ENCODE measurements at regions not wholly inside any gene's neighbourhood (a gene's known extent, or its start where the extent isn't known, plus 50 kb on each side); places are given as distances from the start of the nearest gene placed in this dataset.

DNA sequence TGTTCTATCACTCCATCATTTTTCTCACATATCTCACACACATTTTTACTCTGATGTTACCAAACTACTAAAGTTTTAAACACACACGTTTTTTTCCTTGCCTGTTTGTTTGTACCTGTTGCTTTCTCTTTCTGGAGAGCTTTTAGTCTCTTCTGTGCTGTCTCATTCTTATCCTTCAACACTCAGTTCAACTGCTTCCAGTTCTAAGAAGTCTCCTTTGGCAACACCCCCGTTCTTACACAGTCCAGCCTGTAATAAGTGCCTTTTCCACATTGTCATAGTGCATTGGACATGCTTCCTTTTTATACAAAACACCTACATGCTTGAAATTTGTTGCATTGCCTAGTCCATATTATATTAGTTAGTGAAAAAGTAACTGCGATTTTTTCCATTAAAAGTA lies 360.2 kb upstream of the BRINP3 start:
- ATAC-seq (no peak), DNase-seq (ENCODE audit: low spot score) (no peak), FAIRE-seq (no peak)
- no peaks in the 10 kb centered on the region for H3K9me3 ChIP-seq (ENCODE audit: low read length)
- H3K4me2 ChIP-seq (ENCODE audit: low read depth, low read length), result no peak overlapping the region
- H3K4me1 ChIP-seq (ENCODE audit: insufficient read depth, low read length), result peaks cover 3% of the 10 kb centered on the region; the same call in 1 of the 2 replicates
- H3K9ac ChIP-seq (ENCODE audit: insufficient read depth, low read depth, low read length), result no peak overlapping the region
- no peaks in the 10 kb centered on the region for H3K79me2 ChIP-seq (ENCODE audit: insufficient read depth, low read length)
- no peaks in the 10 kb centered on the region for H4K20me1 ChIP-seq (ENCODE audit: insufficient read depth, low read length)
- H3K4me3 ChIP-seq (replicated peaks in 1 of 3; ENCODE audit: insufficient read depth in 1 of 3, low read depth in 2 of 3, low read length in 3 of 3), result no peak overlapping the region
- BruUV-seq (replicated peaks), result no TSS peak
- no peaks in the 10 kb centered on the region for H3K27me3 ChIP-seq (ENCODE audit: control insufficient read depth in 1 of 2, insufficient read depth in 2 of 2, low read length in 2 of 2)
- in situ Hi-C loops (cut with HindIII; ENCODE audit: extremely low pct_ligation_motif_present, low pct_unique_long_range_greater_than_20kb) (no loop called here), intact Hi-C loops (cut with micrococcal nuclease; ENCODE audit: unreplicated experiment) (no loop called here)
- ChIA-PET CTCF (ENCODE audit: low intra/inter-chr PET ratio, low total read pairs) (no interaction called here), POLR2A (no interaction called here)
- 0% methylated on average over 3 of the region's 3 CpGs for WGBS (ENCODE audit: low lambda C conversion rate)
- no peak overlapping the region for H2AFZ ChIP-seq (ENCODE audit: low read length)
- no peak for TF ChIP-seq ZNF839 (CRISPR knock-in tag; IDR thresholded peaks at IDR 0.05; ENCODE audit: borderline replicate concordance)
- no peak for TF ChIP-seq ATAD3A (CRISPR knock-in tag; IDR thresholded peaks at IDR 0.05)
- TF ChIP-seq ZNF777 (CRISPR knock-in tag; IDR thresholded peaks at IDR 0.05), result no peak
- TF ChIP-seq ZKSCAN1 (IDR thresholded peaks at IDR 0.05; ENCODE audit: low read length), result no peak
- TF ChIP-seq EZH2 (conservative IDR thresholded peaks at IDR 0.05; ENCODE audit: low read depth, low read length), result no peak
- TF ChIP-seq ZNF17 (CRISPR knock-in tag; IDR thresholded peaks at IDR 0.05), result no peak
- no peak for TF ChIP-seq TOE1 (CRISPR knock-in tag; IDR thresholded peaks at IDR 0.05)
- TF ChIP-seq ZNF616 (CRISPR knock-in tag; IDR thresholded peaks at IDR 0.05; ENCODE audit: low read depth), result no peak
- no peak overlapping the region for H3K27ac ChIP-seq (ENCODE audit: extremely low read length, insufficient read depth, low read length)
- H3K36me3 ChIP-seq (replicated peaks in 1 of 2; ENCODE audit: control insufficient read depth in 1 of 2, insufficient read depth in 2 of 2, low read length in 2 of 2), result no peaks in the 10 kb centered on the region

DNA sequence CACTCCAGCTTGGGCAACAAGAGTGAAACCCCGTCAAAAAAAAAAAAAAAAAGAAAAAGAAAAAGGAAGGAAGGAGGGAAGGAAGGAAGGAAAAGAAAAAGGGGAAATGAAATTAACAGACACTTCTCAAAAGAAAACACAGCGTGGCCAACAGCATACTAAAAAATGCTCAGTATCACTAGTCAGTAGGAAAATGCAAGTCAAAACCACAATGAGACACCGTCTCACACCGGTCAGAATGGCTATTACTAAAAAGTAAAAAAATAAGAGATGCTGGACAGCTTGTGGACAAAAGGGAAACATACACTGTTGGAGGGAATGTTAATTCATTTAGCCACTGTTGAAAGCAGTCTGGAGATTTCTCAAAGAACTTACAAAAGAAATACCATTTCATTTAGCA lies 369.5 kb upstream of the BRINP3 start:
- no peak for DNase-seq (ENCODE audit: low spot score)
- intact Hi-C loops (cut with micrococcal nuclease; ENCODE audit: unreplicated experiment), result no loop called here

More for the DNA sequence above, 369.5 kb upstream of the BRINP3 start:
- no peak overlapping the region for H3K27ac ChIP-seq (ENCODE audit: extremely low read length, insufficient read depth, low read length)
- BruUV-seq (replicated peaks), result no TSS peak
- no peak overlapping the region for H3K9ac ChIP-seq (ENCODE audit: insufficient read depth, low read depth, low read length)
- H3K79me2 ChIP-seq (ENCODE audit: insufficient read depth, low read length), result no peaks in the 10 kb centered on the region
- no peak for FAIRE-seq
- no peak for TF ChIP-seq WIZ (CRISPR knock-in tag; IDR thresholded peaks at IDR 0.05)
- no peak for TF ChIP-seq ZNF484 (CRISPR knock-in tag; IDR thresholded peaks at IDR 0.05; ENCODE audit: borderline replicate concordance, low read depth)
- no peak for TF ChIP-seq SOX5 (CRISPR knock-in tag; IDR thresholded peaks at IDR 0.05; ENCODE audit: borderline replicate concordance)
- no peak for TF ChIP-seq SIX1 (CRISPR knock-in tag; IDR thresholded peaks at IDR 0.05; ENCODE audit: borderline replicate concordance)
- TF ChIP-seq KDM3A (CRISPR knock-in tag; IDR thresholded peaks at IDR 0.05; ENCODE audit: low read depth), result no peak
- TF ChIP-seq DR1 (CRISPR knock-in tag; IDR thresholded peaks at IDR 0.05), result no peak
- TF ChIP-seq, protein P1, sequence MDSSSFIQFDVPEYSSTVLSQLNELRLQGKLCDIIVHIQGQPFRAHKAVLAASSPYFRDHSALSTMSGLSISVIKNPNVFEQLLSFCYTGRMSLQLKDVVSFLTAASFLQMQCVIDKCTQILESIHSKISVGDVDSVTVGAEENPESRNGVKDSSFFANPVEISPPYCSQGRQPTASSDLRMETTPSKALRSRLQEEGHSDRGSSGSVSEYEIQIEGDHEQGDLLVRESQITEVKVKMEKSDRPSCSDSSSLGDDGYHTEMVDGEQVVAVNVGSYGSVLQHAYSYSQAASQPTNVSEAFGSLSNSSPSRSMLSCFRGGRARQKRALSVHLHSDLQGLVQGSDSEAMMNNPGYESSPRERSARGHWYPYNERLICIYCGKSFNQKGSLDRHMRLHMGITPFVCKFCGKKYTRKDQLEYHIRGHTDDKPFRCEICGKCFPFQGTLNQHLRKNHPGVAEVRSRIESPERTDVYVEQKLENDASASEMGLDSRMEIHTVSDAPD (CRISPR knock-in tag; IDR thresholded peaks at IDR 0.05), result no peak
- TF ChIP-seq IKZF1 (IDR thresholded peaks at IDR 0.05), result no peak
- no peak for TF ChIP-seq ZNF530 (CRISPR knock-in tag; IDR thresholded peaks at IDR 0.05; ENCODE audit: low read depth)
- no peak overlapping the region for H3K4me2 ChIP-seq (ENCODE audit: low read depth, low read length)
- no peaks in the 10 kb centered on the region for H3K27me3 ChIP-seq (ENCODE audit: control insufficient read depth in 1 of 2, insufficient read depth in 2 of 2, low read length in 2 of 2)
- no peaks in the 10 kb centered on the region for H3K9me3 ChIP-seq (ENCODE audit: low read length)
- no peak overlapping the region for H3K4me3 ChIP-seq (replicated peaks in 1 of 3; ENCODE audit: insufficient read depth in 1 of 3, low read depth in 2 of 3, low read length in 3 of 3)
- in situ Hi-C loops (cut with HindIII; ENCODE audit: extremely low pct_ligation_motif_present, low pct_unique_long_range_greater_than_20kb), result no loop called here
- no peak overlapping the region for H2AFZ ChIP-seq (ENCODE audit: low read length)
- WGBS (ENCODE audit: low lambda C conversion rate), result 14% methylated on average over 4 of the region's 4 CpGs
- no peaks in the 10 kb centered on the region for H3K36me3 ChIP-seq (replicated peaks in 1 of 2; ENCODE audit: control insufficient read depth in 1 of 2, insufficient read depth in 2 of 2, low read length in 2 of 2)
- no peaks in the 10 kb centered on the region for H4K20me1 ChIP-seq (ENCODE audit: insufficient read depth, low read length)
- ChIA-PET CTCF (ENCODE audit: low intra/inter-chr PET ratio, low total read pairs) (no interaction called here), POLR2A (no interaction called here)
- no peaks in the 10 kb centered on the region for H3K4me1 ChIP-seq (ENCODE audit: insufficient read depth, low read length)
- ATAC-seq, result no peak

Measured in HepG2 (cell line).